ENCODE measurements at regions not wholly inside any gene's neighbourhood (a gene's known extent, or its start where the extent isn't known, plus 50 kb on each side); places are given as distances from the start of the nearest gene placed in this dataset.

- Histone ChIP-seq H3K27me3 (no peaks in the 10 kb centered on the region), H3K36me3 (no peaks in the 10 kb centered on the region), H3K4me1 (no peaks in the 10 kb centered on the region), H3K27ac (no peak overlapping the region), H3K4me3 (no peak overlapping the region), H3K9me3 (no peaks in the 10 kb centered on the region)
- TF ChIP-seq POLR2A (IDR thresholded peaks at IDR 0.05) (no peak), CTCF (IDR thresholded peaks at IDR 0.05) (no peak)
- DNase-seq: no peak
Observed at GRCh38 chr2:83725735-83726134, 733.3 kb downstream of the SUCLG1 start.

GRCh38 chr2:83705146-83705545 is 753.9 kb downstream of the SUCLG1 start:
- Histone ChIP-seq H3K4me1 (no peaks in the 10 kb centered on the region), H3K9me3 (no peaks in the 10 kb centered on the region), H3K4me3 (no peak overlapping the region), H3K27me3 (no peaks in the 10 kb centered on the region), H3K36me3 (no peaks in the 10 kb centered on the region), H3K27ac (no peak overlapping the region)
- DNase-seq: no peak
- TF ChIP-seq POLR2A (IDR thresholded peaks at IDR 0.05): no peak
- TF ChIP-seq CTCF (IDR thresholded peaks at IDR 0.05): no peak

GRCh38 chr2:83703598-83703997 is 755.5 kb downstream of the SUCLG1 start:
- no peak for TF ChIP-seq CTCF (IDR thresholded peaks at IDR 0.05)
- TF ChIP-seq POLR2A (IDR thresholded peaks at IDR 0.05): no peak
- H3K4me1 ChIP-seq: no peaks in the 10 kb centered on the region
- H3K27ac ChIP-seq: no peak overlapping the region
- H3K9me3 ChIP-seq: no peaks in the 10 kb centered on the region
- H3K4me3 ChIP-seq: no peak overlapping the region
- no peaks in the 10 kb centered on the region for H3K27me3 ChIP-seq
- DNase-seq: no peak
- H3K36me3 ChIP-seq: no peaks in the 10 kb centered on the region

- Histone ChIP-seq H3K36me3 (no peaks in the 10 kb centered on the region), H3K4me1 (no peaks in the 10 kb centered on the region), H3K27ac (no peak overlapping the region), H3K4me3 (no peak overlapping the region), H3K27me3 (no peaks in the 10 kb centered on the region), H3K9me3 (no peaks in the 10 kb centered on the region)
- DNase-seq: no peak
- no peak for TF ChIP-seq CTCF (IDR thresholded peaks at IDR 0.05)
- no peak for TF ChIP-seq POLR2A (IDR thresholded peaks at IDR 0.05)
Observed at GRCh38 chr2:83696838-83697237, 762.2 kb downstream of the SUCLG1 start.

GRCh38 chr2:83695530-83695929 is 763.5 kb downstream of the SUCLG1 start:
- no peak overlapping the region for H3K27ac ChIP-seq
- TF ChIP-seq POLR2A (IDR thresholded peaks at IDR 0.05): no peak
- no peak for TF ChIP-seq CTCF (IDR thresholded peaks at IDR 0.05)
- H3K4me1 ChIP-seq: no peaks in the 10 kb centered on the region
- H3K36me3 ChIP-seq: no peaks in the 10 kb centered on the region
- no peaks in the 10 kb centered on the region for H3K9me3 ChIP-seq
- no peaks in the 10 kb centered on the region for H3K27me3 ChIP-seq
- no peak overlapping the region for H3K4me3 ChIP-seq
- no peak for DNase-seq

- no peak for DNase-seq
- Histone ChIP-seq H3K4me3 (no peak overlapping the region), H3K27ac (no peak overlapping the region), H3K4me1 (no peaks in the 10 kb centered on the region), H3K9me3 (no peaks in the 10 kb centered on the region), H3K36me3 (no peaks in the 10 kb centered on the region), H3K27me3 (no peaks in the 10 kb centered on the region)
- TF ChIP-seq POLR2A (IDR thresholded peaks at IDR 0.05) (no peak), CTCF (IDR thresholded peaks at IDR 0.05) (no peak)
Observed at GRCh38 chr2:83695037-83695436, 764.0 kb downstream of the SUCLG1 start.
